ENCODE measurements at regions not wholly inside any gene's neighbourhood (a gene's known extent, or its start where the extent isn't known, plus 50 kb on each side); places are given as distances from the start of the nearest gene placed in this dataset.

DNA sequence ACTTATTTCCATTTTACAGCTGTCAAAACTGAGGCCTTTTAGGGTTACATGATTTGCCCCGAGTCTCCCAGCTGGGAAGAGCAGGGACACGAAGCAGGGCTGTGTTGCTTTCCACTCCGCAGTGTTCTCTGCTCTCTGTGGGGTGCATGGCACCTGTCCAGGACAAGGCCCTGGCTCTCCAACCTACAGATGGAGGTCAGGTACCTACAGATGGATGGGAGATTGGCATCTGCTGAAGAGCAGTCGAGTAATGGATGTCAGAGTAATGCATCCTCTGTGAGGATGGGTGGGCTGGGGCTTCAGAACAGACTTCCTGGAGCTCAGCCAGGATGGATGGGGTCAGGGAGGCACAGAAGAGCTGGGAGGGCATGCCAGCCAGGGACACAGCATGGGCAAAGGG, 85.0 kb downstream of the EMX2 start:
- TF ChIP-seq EZH2 (IDR thresholded peaks at IDR 0.05) (no peak), POLR2AphosphoS5 (IDR thresholded peaks at IDR 0.05; ENCODE audit: low read depth, low read length) (no peak), POLR2A (IDR thresholded peaks at IDR 0.05; ENCODE audit: borderline replicate concordance, extremely low read depth, insufficient read depth, insufficient read length) (no peak), RAD21 (IDR thresholded peaks at IDR 0.05; ENCODE audit: low read depth) (no peak), CBX3 (IDR thresholded peaks at IDR 0.05; ENCODE audit: low read depth) (no peak), YY1 (IDR thresholded peaks at IDR 0.05; ENCODE audit: extremely low read depth, insufficient replicate concordance, low read depth, low read length) (no peak), JUND (IDR thresholded peaks at IDR 0.05) (no peak)
- TF ChIP-seq, protein P1, sequence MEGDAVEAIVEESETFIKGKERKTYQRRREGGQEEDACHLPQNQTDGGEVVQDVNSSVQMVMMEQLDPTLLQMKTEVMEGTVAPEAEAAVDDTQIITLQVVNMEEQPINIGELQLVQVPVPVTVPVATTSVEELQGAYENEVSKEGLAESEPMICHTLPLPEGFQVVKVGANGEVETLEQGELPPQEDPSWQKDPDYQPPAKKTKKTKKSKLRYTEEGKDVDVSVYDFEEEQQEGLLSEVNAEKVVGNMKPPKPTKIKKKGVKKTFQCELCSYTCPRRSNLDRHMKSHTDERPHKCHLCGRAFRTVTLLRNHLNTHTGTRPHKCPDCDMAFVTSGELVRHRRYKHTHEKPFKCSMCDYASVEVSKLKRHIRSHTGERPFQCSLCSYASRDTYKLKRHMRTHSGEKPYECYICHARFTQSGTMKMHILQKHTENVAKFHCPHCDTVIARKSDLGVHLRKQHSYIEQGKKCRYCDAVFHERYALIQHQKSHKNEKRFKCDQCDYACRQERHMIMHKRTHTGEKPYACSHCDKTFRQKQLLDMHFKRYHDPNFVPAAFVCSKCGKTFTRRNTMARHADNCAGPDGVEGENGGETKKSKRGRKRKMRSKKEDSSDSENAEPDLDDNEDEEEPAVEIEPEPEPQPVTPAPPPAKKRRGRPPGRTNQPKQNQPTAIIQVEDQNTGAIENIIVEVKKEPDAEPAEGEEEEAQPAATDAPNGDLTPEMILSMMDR (IDR thresholded peaks at IDR 0.05 in 2 of 3, conservative IDR thresholded peaks at IDR 0.05 in 1 of 3; ENCODE audit: borderline replicate concordance in 1 of 3, insufficient read depth in 1 of 3, low read depth in 2 of 3, low read length in 2 of 3) = no peak
- TF ChIP-seq, protein P2, sequence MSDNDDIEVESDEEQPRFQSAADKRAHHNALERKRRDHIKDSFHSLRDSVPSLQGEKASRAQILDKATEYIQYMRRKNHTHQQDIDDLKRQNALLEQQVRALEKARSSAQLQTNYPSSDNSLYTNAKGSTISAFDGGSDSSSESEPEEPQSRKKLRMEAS (IDR thresholded peaks at IDR 0.05) = no peak
